Mucosa of descending colon (tissue), 3 donors: ENCODE measurements at regions not wholly inside any gene's neighbourhood (a gene's known extent, or its start where the extent isn't known, plus 50 kb on each side); places are given as distances from the start of the nearest gene placed in this dataset.
A peak's percentile ranks its signal among the peaks of the same experiment; 100 is the strongest.
"Not testable (repeated sequence)": the region's sequence is repeated elsewhere in the genome, so short reads cannot be mapped to it uniquely, and the experiment has no call there.

ENCODE experiments used
- ATAC-seq: fragments of 200-7000 bp; cut with Tn5 transposase; one replicate; pipeline ENCODE4 v1.9.1; 2020; ENCODE audit warnings: mild to moderate bottlenecking, moderate library complexity
- DNase-seq, 3 donors: peaks; one replicate each; pipeline ENCODE4 v3.0.0-alpha.2; 2020
- H3K36me3 ChIP-seq: fragments of 200-600 bp; one replicate; pipeline ENCODE4 v1.8.0; 2021; ENCODE audit warnings: low read depth, mild to moderate bottlenecking
- H3K4me1 ChIP-seq: fragments of 200-600 bp; one replicate; pipeline ENCODE4 v1.8.0; 2021; ENCODE audit warnings: low read depth, mild to moderate bottlenecking
- H3K4me3 ChIP-seq: fragments of 200-600 bp; one replicate; pipeline ENCODE4 v1.8.0; 2021; ENCODE audit warnings: mild to moderate bottlenecking
- H3K9me3 ChIP-seq: fragments of 200-600 bp; one replicate; pipeline ENCODE4 v1.8.0; 2021; ENCODE audit warnings: mild to moderate bottlenecking
- CTCF ChIP-seq: fragments of 200-600 bp; IDR thresholded peaks from one replicate; pipeline ENCODE4 v1.8.0; 2022; ENCODE audit warnings: antibody characterized with exemption, mild to moderate bottlenecking
- intact Hi-C, 2 donors: fragments of 100-400 bp; cut with DNase I in 1 of 2; cut with micrococcal nuclease in 1 of 2; formaldehyde crosslinking; loops; one replicate each; pipeline versions ENCODE4 v1.11.0 to v1.11.1; 2022; cut with DNase I, micrococcal nuclease
- donor health status: DM: no; HTN: no; CAD: no; lungs with moderate emphysema.
- donor health status: DM: no; HTN: no; CAD: no.
- donor health status: DM: no; HTN: yes; CAD: no.

GRCh38 chr2:239548965-239549595, 148.3 kb upstream of the HDAC4 start:
- DNase-seq (peak in 1 of 3 donors; percentile 22), ATAC-seq (no peak)
- no peaks in the 10 kb centered on the region for H3K36me3 ChIP-seq
- H3K4me1 ChIP-seq, result no peaks in the 10 kb centered on the region
- no peak overlapping the region for H3K4me3 ChIP-seq
- no peaks in the 10 kb centered on the region for H3K9me3 ChIP-seq
- no peak for TF ChIP-seq CTCF
- intact Hi-C loops, result no loop called here

GRCh38 chr2:239548451-239548871, 147.6 kb upstream of the HDAC4 start:
- H3K36me3 ChIP-seq, result no peaks in the 10 kb centered on the region
- no peaks in the 10 kb centered on the region for H3K4me1 ChIP-seq
- TF ChIP-seq CTCF, result no peak
- DNase-seq, result peak in 1 of 3 donors; percentile 23
- no peak for ATAC-seq
- intact Hi-C loops, result no loop called here
- no peaks in the 10 kb centered on the region for H3K9me3 ChIP-seq
- no peak overlapping the region for H3K4me3 ChIP-seq

GRCh38 chr2:239547140-239547539, 146.3 kb upstream of the HDAC4 start:
- intact Hi-C loops, H3K4me1 ChIP-seq, H3K36me3 ChIP-seq, DNase-seq, H3K4me3 ChIP-seq, ATAC-seq, H3K9me3 ChIP-seq: not testable (repeated sequence)

- peak in 1 of 3 donors; percentile 35 for DNase-seq
- ATAC-seq, result no peak
- Histone ChIP-seq H3K36me3 (no peaks in the 10 kb centered on the region), H3K4me1 (no peaks in the 10 kb centered on the region), H3K9me3 (no peaks in the 10 kb centered on the region), H3K4me3 (no peak overlapping the region)
- intact Hi-C loops, result no loop called here
- no peak for TF ChIP-seq CTCF
Measured at GRCh38 chr2:239546541-239546940, 145.7 kb upstream of the HDAC4 start.

GRCh38 chr2:239545741-239546392, 145.0 kb upstream of the HDAC4 start:
- DNase-seq, result peak in 1 of 3 donors; percentile 27
- Histone ChIP-seq H3K9me3 (no peaks in the 10 kb centered on the region), H3K4me1 (no peaks in the 10 kb centered on the region), H3K36me3 (no peaks in the 10 kb centered on the region), H3K4me3 (no peak overlapping the region)
- intact Hi-C loops, result no loop called here
- ATAC-seq, result no peak
- TF ChIP-seq CTCF, result no peak

GRCh38 chr2:239544918-239545465, 144.2 kb upstream of the HDAC4 start:
- peak in 1 of 3 donors; percentile 21 for DNase-seq
- Histone ChIP-seq H3K4me3 (no peak overlapping the region), H3K4me1 (no peaks in the 10 kb centered on the region), H3K9me3 (no peaks in the 10 kb centered on the region), H3K36me3 (no peaks in the 10 kb centered on the region)
- no peak for TF ChIP-seq CTCF
- intact Hi-C loops, result no loop called here
- ATAC-seq, result peak; percentile 20
